Medulla oblongata (tissue), 1 donor: ENCODE measurements at regions not wholly inside any gene's neighbourhood (a gene's known extent, or its start where the extent isn't known, plus 50 kb on each side); places are given as distances from the start of the nearest gene placed in this dataset.

Experiments used
- DNase-seq: peaks from one replicate; pipeline ENCODE4 v3.0.0-alpha.2; 2015; ENCODE audit errors: extremely low spot score

DNA sequence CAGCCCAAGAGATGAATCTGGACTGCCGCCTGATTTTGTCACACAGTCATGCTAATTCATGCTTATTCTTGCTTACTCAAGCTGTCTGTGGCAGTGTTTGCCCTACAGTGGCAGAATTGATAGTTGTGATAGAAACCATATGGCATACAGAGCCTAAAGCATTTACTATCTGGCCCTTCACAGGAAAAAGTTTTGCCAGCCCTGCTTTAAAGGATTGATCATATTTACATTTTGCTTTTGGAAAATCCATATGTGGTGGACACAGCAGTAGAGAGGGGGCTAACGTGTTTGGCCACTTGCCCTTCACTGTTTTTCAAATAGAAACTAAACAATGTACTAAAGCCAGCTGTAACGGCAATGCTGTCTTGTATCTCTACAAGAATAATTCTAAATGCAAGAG, 974.0 kb upstream of the GHITM start:
- no peak for DNase-seq

DNA sequence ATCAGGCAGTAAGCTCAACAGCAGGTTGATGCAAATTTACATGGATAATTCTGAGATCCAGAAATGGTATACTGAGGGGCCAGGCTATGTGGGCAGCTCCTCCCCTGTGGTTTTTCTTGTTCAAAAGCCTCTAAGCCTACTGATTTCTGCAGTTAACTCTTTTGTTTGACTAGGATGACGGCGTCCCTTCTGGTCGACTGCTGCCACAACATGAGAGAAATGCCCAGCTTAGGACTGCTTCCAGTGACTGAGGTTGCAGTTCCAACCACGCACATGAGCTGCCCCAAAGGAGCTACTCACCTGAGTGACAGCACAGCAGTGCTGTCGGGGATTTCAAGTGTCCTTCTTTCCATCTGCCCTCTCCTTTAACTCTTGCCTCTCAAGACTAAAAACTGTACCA, 973.0 kb upstream of the GHITM start:
- no peak for DNase-seq

DNA sequence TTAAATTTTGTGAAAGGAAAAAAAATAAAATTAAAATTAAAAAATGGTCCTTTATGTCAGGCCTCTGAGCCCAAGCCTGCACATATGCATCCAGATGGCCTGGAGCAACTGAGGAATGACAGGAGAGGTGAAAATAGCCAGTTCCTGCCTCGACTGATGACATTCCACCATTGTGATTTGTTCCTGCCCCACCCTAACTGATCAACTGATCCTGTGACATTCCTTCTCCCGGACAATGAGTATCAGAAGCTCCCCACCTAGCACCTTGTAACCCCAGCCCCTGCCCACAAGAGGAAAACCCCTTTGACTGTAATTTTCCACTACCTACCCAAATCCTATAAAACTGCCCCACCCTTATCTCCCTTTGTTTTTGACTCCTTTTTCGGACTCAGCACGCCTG, 972.2 kb upstream of the GHITM start:
- no peak for DNase-seq

DNA sequence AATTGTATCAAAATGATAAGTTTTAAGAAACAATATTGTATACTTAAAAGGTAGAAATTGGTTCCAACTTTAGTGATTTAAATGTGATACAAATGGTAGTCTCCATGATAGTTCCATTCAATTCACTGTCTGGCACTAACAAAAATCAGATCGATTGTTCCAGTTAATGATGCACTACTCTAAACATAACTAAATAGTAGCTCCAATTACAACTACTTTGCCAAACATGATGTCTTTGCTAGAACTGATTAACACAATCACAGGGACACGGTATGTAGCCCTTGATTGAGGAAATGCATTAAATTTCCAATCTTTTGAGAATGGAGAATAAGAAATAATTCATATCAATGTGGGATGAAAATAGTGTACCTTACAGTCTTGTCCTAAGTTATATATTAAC, 962.4 kb upstream of the GHITM start:
- DNase-seq: no peak

DNA sequence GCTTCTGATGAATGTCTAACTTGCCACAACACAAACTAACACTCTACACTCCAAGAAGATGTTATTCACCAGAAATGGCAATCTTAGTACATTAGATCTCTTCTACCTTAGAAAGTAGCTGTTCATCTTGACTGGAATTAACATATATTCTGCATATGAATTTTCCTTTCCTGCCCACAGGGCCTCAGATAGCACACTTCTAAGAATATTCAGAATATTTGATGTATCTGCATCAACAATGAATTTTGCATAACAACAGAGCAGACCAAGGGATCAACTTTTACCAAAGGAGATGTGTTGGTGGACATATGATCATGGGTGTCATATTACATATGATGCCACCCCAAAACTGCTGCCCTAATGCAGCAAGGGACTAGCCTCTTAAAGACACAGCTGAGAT, 960.8 kb upstream of the GHITM start:
- DNase-seq: no peak

DNA sequence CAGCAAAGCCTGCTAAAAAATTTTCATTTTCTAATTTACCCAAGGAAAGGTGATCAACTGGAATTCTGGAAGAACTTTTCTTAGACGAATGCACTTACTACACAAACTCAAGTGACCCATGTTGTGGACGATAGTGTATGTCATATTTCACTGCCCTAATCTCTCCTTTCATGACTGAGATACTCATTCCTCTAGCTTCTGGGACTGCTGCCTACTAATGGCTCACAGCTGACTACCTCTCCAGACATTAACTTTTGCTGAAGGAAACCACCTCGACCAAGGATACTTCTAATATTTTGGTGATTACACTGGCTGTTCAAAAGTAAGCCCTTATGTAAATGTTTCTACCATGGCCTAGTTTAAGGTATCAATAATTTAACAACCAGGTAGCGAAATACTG, 959.9 kb upstream of the GHITM start:
- no peak for DNase-seq

DNA sequence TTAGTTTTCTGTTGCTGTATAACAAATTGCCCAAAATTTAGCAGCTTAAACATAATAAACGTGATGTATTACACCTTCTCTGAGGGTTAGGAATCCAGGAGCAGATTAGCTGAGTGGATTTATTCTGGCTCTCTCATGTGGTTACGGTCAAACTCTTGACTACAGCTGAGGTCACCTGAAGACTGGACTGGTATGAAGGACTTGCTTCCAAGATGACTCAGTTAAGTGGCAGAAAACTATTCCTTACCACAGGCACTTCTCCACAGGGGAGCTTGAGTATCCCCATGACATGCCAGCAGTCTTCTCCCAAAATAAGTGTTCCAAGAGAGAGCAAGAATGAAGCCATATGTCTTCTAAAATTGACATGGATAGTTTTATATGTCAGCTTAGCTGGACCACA, 957.2 kb upstream of the GHITM start:
- DNase-seq: no peak

DNA sequence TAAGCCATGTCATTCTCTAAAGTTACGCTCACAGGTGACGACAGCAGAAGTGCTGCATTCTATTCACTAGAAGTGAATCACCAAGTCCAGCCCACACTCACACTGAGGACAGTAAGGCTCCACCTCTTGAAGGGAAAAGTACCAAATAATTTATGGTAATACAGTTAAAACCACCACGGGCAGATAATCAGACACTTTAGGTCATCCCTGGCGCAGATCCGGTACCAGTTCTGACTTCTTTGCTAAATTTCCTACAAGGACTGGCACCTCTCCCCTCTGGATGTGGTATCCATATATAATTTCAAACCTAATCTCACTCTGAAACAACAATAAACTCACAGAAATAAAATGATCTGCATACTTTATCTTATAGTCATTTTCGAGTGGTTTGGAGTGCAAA, 954.7 kb upstream of the GHITM start:
- DNase-seq: no peak

DNA sequence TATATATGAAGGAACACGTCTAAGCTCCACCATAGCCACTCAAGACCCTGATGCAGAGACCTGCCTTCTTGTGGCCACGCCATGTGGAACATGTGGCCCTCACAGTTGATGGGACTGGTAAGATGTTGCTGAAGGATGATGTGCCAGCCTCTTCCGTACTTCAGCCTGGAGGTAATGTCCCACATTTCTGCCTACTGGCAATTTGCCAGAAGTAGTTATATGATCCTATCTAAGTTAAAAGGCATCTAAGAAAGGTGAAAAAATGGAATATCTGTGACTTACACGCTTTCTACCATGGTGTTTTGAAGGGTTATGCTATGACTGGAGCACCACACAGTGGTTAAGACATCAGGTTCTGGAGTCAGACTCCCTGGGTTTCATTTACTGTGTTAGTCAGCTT, 948.7 kb upstream of the GHITM start:
- DNase-seq: no peak

DNA sequence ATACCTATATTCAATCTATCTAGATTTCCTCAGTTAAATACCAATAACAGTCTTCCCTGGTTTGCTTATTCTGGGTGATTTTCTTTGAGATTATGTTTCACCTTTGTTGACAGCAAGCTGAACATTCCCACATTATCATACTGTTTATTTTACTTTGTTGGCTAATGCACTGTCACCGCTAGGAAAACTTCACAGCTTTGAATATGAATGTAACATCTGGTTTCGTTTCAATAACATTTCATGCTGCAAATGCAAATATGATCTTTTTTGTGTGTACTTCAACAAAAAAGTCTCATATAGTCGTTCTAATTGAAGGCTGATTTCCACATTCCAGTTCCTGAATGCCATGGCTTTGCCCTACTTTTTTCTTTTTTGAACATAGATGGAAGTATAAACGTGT, 946.3 kb upstream of the GHITM start:
- DNase-seq: no peak

DNA sequence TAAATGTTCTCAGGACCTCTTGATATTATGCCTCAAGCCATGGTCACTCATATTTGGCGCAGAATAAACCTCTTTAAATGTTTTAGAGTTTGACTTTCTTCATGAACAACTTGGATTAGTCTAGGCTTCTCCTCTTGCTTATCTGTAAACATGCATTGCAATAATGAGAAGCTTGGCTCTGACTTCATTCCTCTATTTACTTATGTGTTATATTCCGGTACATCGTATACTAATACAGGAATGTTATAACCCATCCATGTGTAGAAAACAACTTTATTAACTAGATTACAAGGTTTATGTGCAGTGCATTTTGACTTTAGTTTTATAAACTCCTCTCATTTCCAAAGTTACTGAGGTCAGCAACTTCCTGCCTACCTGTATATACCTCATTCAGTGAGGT, 944.3 kb upstream of the GHITM start:
- DNase-seq: no peak

DNA sequence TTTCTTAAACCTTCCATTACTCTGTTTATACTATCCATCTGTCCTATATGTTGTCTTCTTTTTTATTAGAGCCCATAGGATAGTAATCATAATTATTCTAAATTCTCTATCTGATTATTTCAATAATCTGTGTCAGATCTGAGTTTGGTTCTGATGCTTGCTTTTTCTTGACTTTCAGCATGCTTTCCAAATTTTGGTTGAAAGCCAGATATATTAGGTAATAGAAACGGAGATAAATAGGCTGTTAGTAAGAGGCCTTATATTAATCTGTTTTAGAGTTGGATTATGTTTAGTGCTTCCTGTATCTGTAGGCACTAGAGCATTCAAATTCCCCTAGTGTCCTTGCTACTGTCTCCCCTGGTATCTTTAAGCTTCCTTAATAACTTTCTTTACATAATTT, 939.9 kb upstream of the GHITM start:
- no peak for DNase-seq

DNA sequence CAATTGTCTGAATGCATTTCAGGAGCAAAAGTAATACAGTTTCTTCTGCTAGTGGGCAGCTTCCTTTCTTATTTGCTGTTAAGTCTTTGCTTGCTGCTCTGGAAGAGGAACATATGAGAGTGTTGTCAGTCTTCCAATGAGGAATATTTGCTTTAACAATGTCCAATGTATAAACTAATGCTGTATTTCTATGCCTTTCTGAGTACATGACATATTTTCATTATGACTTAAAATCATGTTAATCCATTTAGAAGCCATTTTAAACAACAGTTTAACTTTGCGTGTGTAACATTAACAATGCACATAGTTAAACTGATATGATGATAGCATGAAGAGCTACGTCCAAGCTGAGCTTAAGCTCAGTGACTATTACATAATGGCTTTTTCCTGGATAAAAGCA, 933.4 kb upstream of the GHITM start:
- no peak for DNase-seq

DNA sequence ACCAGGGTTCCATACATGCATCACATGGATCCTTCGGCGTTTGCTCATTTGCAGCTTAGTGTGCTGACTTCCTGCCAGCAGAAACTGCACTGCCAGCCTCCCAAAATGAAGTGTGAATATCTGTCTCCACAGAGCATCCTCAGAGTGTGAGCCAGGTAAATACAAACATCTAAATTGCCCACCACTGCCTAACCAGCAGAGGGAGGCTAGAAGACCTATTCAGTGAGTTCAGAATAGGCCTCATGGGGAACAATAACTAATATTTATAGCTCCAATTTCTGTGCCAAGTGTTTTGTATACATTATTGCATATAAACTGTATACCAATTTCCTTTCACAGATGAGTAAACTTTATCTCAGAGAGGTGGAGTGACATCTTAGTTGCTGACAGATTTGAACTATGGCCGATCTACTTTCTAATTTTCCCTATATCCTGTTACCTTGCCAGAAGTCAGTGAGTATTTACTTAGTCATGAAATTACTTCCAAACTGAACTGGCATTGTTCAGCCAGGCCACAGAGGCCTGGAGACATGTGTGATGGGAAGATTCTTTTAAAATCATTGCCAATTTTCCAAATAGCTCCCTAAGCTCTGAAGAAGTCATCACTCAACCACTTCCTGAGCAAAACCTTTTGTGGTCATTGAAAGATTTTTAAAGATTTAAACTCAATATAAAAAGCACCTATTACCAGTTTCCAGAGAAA, 926.5 kb upstream of the GHITM start:
- no peak for DNase-seq

DNA sequence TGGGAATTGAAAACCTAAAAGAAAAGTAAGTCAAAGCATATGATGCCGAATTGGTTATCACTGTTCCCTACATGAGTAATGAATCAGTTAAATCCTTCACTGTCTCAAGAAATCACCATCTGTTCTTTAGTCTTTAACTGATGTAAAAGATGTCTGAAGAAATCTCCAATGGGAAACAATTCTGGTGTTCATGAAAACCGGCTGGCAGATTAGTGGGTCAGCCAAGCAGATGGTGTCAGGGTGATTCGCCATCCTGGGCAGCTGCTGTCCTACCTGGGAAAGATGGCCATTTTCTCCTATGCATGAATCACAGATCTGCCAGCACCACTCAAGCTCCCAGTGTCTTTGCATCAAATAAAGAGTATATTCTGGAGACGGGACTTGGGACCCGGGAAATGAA, 925.2 kb upstream of the GHITM start:
- DNase-seq: no peak

DNA sequence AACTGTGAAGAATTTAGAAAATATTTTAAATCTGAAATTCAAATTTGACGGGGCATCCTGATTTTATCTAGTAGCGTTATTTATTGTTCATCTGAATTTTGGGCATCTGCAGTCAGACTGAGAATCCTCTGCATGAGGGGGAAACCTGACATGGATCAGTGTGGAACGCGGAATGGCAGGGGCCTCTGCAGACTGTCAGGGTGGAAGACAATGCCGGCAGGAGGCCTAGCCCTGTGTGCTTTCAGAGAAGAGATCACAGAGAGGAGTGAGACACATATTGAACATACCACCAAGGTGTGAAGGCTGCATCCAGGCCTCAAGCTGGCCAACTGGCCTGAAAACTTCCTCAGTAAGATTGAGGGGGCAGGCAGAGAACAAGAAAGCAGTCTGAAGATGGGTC, 921.1 kb upstream of the GHITM start:
- no peak for DNase-seq

DNA sequence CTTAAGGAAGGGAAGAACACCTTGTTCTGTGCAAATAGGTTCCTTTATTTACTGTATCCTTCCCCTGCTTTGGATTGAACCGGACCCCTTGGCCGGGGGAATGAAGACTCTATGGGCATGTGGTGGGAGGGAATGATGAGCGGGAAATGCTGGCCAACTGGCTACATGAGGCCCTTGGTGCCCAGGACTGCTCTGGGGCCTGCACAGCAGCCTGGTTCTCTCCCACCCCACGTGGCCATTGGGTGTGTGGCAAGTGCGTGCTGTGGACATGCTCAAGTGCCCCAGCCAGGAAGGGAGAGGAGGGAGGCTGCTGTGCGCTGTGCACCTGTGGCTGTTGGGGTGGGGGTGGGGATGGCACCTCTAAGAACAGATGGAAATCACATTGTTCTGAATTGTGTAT, 917.0 kb upstream of the GHITM start:
- DNase-seq: no peak

DNA sequence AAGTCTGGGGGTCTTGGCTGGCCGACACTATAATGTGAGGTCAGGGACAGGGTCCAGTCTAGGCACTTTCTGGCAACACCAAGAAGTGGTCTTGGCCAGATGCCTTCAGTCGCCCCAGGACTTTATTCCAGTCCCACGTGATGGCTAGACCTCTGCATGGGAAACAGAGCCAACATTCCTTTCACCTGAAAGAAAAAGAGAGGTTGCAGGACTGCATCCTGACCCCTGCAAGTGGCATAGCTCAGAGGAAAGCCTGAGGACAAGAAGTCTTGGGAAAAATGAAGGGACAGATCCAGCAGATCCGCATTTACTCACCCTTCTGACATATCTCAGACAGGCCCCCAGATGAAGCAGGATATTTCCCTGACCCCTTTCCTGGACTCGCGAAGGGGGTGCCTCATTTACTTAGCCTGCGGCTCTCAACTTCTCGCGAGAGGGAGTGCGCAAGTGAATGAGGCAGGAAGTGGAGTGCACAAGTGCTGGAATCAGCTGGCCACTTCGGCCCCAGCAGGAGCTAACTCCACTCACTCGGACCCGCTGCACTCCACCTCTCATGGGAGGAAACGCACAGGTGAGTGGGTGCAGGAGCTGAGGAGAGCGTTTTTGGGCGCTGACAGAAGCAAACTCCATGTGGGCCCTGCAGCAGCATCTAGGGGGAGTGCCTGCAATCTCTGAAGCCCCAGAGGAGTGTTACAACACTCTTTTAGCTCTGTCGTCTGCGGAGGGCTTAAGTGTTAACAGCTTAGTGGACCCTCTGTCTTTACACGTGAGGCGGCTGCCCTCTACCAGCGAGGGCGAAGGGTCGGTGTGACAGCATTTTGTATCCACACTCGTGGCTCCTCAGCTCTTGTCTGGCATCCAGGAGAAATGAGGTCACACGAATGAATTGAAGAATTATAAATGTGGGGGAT, 916.2 kb upstream of the GHITM start:
- no peak for DNase-seq

DNA sequence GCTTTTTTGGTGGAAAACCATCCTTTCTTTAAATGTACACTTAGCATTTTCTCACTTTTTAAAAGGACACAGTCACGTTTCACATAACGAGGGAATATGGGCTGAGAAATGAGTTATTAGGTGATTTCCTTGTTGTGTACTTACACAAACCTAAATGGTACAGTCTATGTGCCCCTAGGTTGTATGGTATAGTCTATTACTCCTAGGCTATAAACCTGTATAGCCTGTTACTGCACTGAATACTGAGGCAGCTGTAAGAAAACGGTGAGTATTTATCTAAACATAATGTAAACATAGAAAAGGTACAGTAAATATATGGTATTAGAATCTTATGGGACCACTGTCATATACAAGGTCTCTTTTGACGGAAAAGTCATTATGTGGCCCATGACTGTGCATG, 913.5 kb upstream of the GHITM start:
- no peak for DNase-seq

DNA sequence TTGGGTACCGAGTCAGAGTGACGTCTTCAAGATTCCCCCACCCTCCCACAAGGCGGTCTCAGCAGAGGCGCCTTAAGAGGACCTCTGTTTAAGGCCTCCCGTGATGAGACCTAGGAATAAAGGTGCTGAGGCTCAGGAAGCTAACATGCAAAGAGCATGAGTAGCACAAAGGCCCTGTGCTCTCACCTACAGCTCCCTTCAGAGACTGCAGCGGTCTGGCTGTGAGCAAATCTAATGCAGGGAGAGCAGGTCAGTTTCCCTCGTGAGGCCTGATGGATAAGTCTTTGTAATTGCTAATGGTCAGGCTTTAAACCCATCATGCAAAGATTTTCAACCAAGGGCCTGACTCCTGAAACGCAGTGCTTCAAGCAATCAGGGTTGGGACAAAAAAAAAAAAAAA, 909.3 kb upstream of the GHITM start:
- no peak for DNase-seq

DNA sequence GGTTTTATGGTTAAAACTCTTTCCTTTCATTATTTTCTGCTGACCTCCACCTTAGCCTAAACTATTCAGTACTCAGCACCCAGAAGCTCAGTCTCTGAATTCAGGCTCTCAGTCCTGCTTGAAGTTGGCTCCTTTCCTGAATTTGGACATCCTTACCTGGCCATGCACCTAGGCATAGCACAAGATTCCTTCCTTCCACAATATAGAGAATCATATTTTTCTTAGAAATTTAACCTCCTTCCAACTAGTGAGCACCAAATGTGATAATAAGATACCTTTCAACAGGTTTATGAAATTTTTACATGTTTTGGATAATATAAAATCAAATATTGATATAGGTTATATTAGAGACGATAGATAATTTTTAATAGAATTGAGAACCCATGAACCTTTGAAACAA, 905.6 kb upstream of the GHITM start:
- DNase-seq: no peak

DNA sequence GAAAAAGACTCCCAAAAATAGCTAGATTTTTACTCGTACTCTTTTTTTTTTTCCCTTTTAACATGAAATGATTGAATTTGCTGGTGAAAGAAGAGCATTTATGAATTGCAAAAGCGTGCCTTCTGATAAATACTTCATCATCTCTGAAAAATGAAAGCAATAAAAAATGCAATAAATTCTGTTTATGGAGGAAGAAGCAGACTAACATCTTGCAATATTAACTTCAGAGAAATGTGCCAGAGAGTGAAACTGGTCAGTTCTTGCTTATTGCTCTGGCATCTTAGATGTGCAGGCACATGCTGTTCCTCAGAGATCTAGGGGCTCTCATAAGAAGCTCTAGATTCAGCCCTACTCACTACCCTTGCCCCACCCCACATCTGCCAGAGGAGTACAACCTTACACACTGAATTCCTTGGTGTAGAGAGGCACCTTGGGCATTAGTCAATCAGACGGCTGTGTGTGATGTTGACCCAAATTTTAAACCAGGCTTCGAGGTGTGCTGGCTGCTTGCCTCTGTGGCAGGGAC, 891.1 kb upstream of the GHITM start:
- no peak for DNase-seq

DNA sequence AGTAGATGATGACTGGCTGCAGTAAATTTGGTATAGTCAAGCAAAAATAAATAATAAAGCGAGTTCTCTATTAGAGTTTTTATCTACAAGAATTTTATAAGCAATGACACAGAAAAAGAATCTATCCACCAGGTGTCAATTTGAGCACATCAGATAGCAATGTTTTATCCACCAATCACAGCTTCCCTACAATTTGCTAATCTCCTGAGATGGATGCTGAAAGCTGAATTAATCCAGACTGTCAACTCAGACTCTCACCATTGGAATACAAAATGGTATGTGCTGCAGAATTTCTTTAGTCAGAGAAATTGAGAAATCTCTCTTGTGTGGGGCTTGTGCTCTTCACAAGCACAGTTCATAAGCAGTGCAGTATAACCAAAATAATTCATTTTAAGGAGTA, 888.9 kb upstream of the GHITM start:
- DNase-seq: no peak
